Adrenal gland (tissue), 5 donors: ENCODE measurements at regions not wholly inside any gene's neighbourhood (a gene's known extent, or its start where the extent isn't known, plus 50 kb on each side); places are given as distances from the start of the nearest gene placed in this dataset.
"Not testable (repeated sequence)": the region's sequence is repeated elsewhere in the genome, so short reads cannot be mapped to it uniquely, and the experiment has no call there.

Experiments
- POLR2A ChIP-seq, 2 donors: fragments of 450-650 bp; IDR thresholded peaks; one replicate each; pipeline ENCODE4 v1.6.1; 2017; ENCODE audit warnings: antibody characterized with exemption in 2 of 2, mild to moderate bottlenecking in 2 of 2, moderate library complexity in 1 of 2
- TF ChIP-seq, protein P1 (sequence below), 6 experiments: fragments of 450-650 bp in 4 of 6; fragments of 200-600 bp in 2 of 6; sonication (generic) in 1 of 6; IDR thresholded peaks; 1 replicate in 5 of 6; 2 replicates in 1 of 6; pipeline versions ENCODE4 v1.5.1 to v1.8.0; 2016 to 2021; ENCODE audit warnings: antibody characterized with exemption in 6 of 6, mild to moderate bottlenecking in 2 of 6, moderate library complexity in 1 of 6
- donor health status: DM: no; HTN: no; CAD: no.

GRCh38 chr4:38304460-38304859, 344.3 kb downstream of the PTTG2 start:
- TF ChIP-seq, protein P1, sequence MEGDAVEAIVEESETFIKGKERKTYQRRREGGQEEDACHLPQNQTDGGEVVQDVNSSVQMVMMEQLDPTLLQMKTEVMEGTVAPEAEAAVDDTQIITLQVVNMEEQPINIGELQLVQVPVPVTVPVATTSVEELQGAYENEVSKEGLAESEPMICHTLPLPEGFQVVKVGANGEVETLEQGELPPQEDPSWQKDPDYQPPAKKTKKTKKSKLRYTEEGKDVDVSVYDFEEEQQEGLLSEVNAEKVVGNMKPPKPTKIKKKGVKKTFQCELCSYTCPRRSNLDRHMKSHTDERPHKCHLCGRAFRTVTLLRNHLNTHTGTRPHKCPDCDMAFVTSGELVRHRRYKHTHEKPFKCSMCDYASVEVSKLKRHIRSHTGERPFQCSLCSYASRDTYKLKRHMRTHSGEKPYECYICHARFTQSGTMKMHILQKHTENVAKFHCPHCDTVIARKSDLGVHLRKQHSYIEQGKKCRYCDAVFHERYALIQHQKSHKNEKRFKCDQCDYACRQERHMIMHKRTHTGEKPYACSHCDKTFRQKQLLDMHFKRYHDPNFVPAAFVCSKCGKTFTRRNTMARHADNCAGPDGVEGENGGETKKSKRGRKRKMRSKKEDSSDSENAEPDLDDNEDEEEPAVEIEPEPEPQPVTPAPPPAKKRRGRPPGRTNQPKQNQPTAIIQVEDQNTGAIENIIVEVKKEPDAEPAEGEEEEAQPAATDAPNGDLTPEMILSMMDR (IDR thresholded peaks at IDR 0.05), result not testable (repeated sequence)
- not testable (repeated sequence) for TF ChIP-seq POLR2A (IDR thresholded peaks at IDR 0.05)
